Hematopoietic multipotent progenitor cell treated with erythropoietin and hydrocortisone succinate and interleukin-3 and kit ligand, for 6 days (in vitro differentiated cells): ENCODE measurements at regions not wholly inside any gene's neighbourhood (a gene's known extent, or its start where the extent isn't known, plus 50 kb on each side); places are given as distances from the start of the nearest gene placed in this dataset.

Experiments
- DNase-seq: peaks from one replicate; pipeline ENCODE4 v3.0.0-alpha.2; 2015

- no peak for DNase-seq
Measured at GRCh38 chrY:11293392-11293791, 1407.6 kb upstream of the USP9Y start.

GRCh38 chrY:11334151-11334550, 1366.9 kb upstream of the USP9Y start:
- DNase-seq = peak; percentile 8
